ENCODE measurements at regions not wholly inside any gene's neighbourhood (a gene's known extent, or its start where the extent isn't known, plus 50 kb on each side); places are given as distances from the start of the nearest gene placed in this dataset.

GRCh38 chr3:96538186-96538585 is 276.2 kb upstream of the EPHA6 start:
- no peak for TF ChIP-seq MAX (IDR thresholded peaks at IDR 0.05; ENCODE audit: insufficient read depth, insufficient read length)
- TF ChIP-seq, protein P1, sequence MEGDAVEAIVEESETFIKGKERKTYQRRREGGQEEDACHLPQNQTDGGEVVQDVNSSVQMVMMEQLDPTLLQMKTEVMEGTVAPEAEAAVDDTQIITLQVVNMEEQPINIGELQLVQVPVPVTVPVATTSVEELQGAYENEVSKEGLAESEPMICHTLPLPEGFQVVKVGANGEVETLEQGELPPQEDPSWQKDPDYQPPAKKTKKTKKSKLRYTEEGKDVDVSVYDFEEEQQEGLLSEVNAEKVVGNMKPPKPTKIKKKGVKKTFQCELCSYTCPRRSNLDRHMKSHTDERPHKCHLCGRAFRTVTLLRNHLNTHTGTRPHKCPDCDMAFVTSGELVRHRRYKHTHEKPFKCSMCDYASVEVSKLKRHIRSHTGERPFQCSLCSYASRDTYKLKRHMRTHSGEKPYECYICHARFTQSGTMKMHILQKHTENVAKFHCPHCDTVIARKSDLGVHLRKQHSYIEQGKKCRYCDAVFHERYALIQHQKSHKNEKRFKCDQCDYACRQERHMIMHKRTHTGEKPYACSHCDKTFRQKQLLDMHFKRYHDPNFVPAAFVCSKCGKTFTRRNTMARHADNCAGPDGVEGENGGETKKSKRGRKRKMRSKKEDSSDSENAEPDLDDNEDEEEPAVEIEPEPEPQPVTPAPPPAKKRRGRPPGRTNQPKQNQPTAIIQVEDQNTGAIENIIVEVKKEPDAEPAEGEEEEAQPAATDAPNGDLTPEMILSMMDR (IDR thresholded peaks at IDR 0.05; ENCODE audit: extremely low read depth in 1 of 2, insufficient read depth in 1 of 2, low read depth in 1 of 2, low read length in 2 of 2) = no peak
- TF ChIP-seq JUN (IDR thresholded peaks at IDR 0.05; ENCODE audit: borderline replicate concordance, insufficient read depth, insufficient read length, low read depth) = no peak

All from endothelial cell of umbilical vein (primary cell).